Activated CD8-positive, alpha-beta T cell treated with anti-CD3 and anti-CD28 coated beads for 36 hours (primary cell): ENCODE measurements at regions not wholly inside any gene's neighbourhood (a gene's known extent, or its start where the extent isn't known, plus 50 kb on each side); places are given as distances from the start of the nearest gene placed in this dataset.

Experiments
- ATAC-seq: fragments of 200-7000 bp; cut with Tn5 transposase; one replicate; pipeline ENCODE4 v1.10.0; 2021; ENCODE audit warnings: mild to moderate bottlenecking, moderate library complexity
- CTCF ChIA-PET: fragments of 350-600 bp; sonication (Branson Sonifier 250); formaldehyde crosslinking; loops from one replicate; lab custom pipeline; 2021; ENCODE audit warnings: antibody characterized with exemption; lab: Charles Lee
- POLR2A ChIA-PET: fragments of 350-600 bp; sonication (Branson Sonifier 250); formaldehyde crosslinking; loops from one replicate; lab custom pipeline; 2021; ENCODE audit warnings: antibody characterized with exemption; lab: Charles Lee
- DNase-seq: peaks from one replicate; pipeline ENCODE4 v3.0.0-alpha.2; 2020
- H3K27ac Mint-ChIP-seq: one replicate; pipeline ENCODE4 v1.8.0; 2021; ENCODE audit warnings: mild to moderate bottlenecking, mixed read lengths
- H3K27me3 Mint-ChIP-seq: one replicate; pipeline ENCODE4 v1.8.0; 2021; ENCODE audit warnings: mixed read lengths
- H3K36me3 Mint-ChIP-seq: one replicate; pipeline ENCODE4 v1.8.0; 2021; ENCODE audit warnings: low read depth, mixed read lengths
- H3K4me1 Mint-ChIP-seq: one replicate; pipeline ENCODE4 v1.8.0; 2021; ENCODE audit warnings: low read depth, mixed read lengths
- H3K4me3 Mint-ChIP-seq: one replicate; pipeline ENCODE4 v1.8.0; 2021; ENCODE audit warnings: mild to moderate bottlenecking, moderate library complexity, mixed read lengths
- H3K9me3 Mint-ChIP-seq: one replicate; pipeline ENCODE4 v1.8.0; 2021; ENCODE audit warnings: mixed read lengths
- CTCF ChIP-seq: fragments of 200-600 bp; IDR thresholded peaks from one replicate; pipeline ENCODE4 v1.8.0; 2022; ENCODE audit warnings: antibody characterized with exemption, mild to moderate bottlenecking
- intact Hi-C: fragments of 100-400 bp; cut with micrococcal nuclease; formaldehyde crosslinking; loops from one replicate; pipeline ENCODE4 v1.10.0; 2022

DNA sequence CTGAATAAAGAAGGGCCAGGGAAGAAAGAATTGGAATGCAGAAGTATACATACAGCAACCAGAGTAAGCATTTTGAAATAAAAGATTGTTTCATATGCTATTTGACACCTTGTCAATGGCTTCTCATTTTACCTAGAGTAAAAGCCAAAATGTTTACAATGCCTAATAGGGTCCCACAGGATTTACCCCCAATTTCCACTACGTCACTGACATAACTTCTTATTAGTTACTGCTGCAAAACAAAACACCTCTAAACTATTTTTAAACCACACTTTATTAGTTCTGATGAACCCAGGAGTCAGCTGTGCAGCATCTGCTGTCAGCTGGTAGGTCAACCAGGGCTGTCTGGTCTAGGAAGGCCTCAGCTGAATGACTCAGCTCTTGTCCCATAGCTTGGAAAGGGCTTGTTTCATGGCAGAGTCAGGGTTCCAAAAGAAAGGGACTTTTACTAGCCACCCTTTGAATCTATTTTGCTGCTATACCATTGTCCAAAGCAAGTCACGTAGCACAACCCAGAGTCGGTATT lies 945.1 kb downstream of the EPHA3 start:
- Mint-ChIP-seq H3K9me3 (peaks cover 3% of the 10 kb centered on the region), H3K27me3 (no peaks in the 10 kb centered on the region), H3K36me3 (no peaks in the 10 kb centered on the region), H3K4me1 (no peaks in the 10 kb centered on the region), H3K27ac (no peak overlapping the region), H3K4me3 (no peak overlapping the region)
- no peak for TF ChIP-seq CTCF
- ATAC-seq (no peak), DNase-seq (no peak)
- CTCF ChIA-PET, result no interaction called here
- intact Hi-C loops, result no loop called here
- POLR2A ChIA-PET, result interaction anchor here (0.6 kb wide), 1 partner anchor 867 kb away, joined by 3 read pairs; no protein-coding TSS in a partner anchor

DNA sequence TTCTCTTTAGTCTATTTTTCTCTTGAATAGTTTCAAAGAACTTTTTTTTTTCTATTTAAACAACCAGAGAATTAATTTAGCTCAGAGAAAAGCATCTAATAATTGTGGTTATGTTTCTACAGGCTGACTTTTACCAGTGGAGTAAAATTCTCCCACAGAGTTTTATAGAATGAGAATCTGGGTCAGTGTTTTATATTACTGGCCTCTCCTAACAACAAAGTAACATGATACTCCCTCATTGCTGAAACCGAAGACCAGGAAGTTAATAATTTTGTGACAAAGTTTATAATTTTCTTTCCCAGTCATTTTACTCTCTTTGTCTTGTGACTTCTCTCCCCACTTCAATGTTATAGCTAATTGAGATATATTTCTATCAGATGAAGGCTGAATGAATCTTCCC lies 946.9 kb downstream of the EPHA3 start:
- no peak overlapping the region for H3K27ac Mint-ChIP-seq
- ChIA-PET POLR2A (no interaction called here), CTCF (no interaction called here)
- ATAC-seq (no peak), DNase-seq (no peak)
- no peak for TF ChIP-seq CTCF
- intact Hi-C loops, result no loop called here
- H3K4me3 Mint-ChIP-seq, result no peak overlapping the region
- H3K9me3 Mint-ChIP-seq, result peaks cover 3% of the 10 kb centered on the region
- no peaks in the 10 kb centered on the region for H3K36me3 Mint-ChIP-seq
- no peaks in the 10 kb centered on the region for H3K27me3 Mint-ChIP-seq
- no peaks in the 10 kb centered on the region for H3K4me1 Mint-ChIP-seq

DNA sequence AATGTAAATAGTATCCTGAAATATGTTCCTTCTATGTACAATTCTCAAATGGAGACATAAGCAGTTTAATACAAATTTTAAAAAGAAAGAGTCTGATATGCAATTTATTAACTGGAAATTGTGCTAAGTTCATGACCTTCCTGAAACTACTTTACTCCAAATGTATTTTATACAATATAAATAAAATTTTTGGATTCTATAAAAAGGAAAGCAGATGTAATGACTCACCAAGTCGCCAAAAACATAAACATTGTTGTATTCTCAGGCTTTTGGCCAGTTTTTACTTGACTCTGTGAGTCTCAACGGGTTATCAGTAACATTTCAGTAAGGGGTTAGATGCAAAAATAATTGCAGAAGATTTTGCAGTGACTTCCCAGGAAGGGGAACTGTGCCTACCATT lies 948.2 kb downstream of the EPHA3 start:
- no peak for TF ChIP-seq CTCF
- H3K27me3 Mint-ChIP-seq, result no peaks in the 10 kb centered on the region

GRCh38 chr3:90056281-90057032 lies 949.0 kb downstream of the EPHA3 start:
- ChIA-PET POLR2A (no interaction called here), CTCF (no interaction called here)
- no peaks in the 10 kb centered on the region for H3K4me1 Mint-ChIP-seq
- no peak for ATAC-seq
- no peaks in the 10 kb centered on the region for H3K27me3 Mint-ChIP-seq
- DNase-seq, result no peak
- intact Hi-C loops, result no loop called here
- no peak overlapping the region for H3K27ac Mint-ChIP-seq
- peaks cover 8% of the 10 kb centered on the region for H3K9me3 Mint-ChIP-seq
- TF ChIP-seq CTCF, result no peak
- no peak overlapping the region for H3K4me3 Mint-ChIP-seq
- H3K36me3 Mint-ChIP-seq, result no peaks in the 10 kb centered on the region

More for the DNA sequence above, 948.2 kb downstream of the EPHA3 start:
- ChIA-PET CTCF (no interaction called here), POLR2A (no interaction called here)
- no peak overlapping the region for H3K4me3 Mint-ChIP-seq
- no peaks in the 10 kb centered on the region for H3K4me1 Mint-ChIP-seq
- no peak for ATAC-seq
- intact Hi-C loops, result no loop called here
- no peaks in the 10 kb centered on the region for H3K36me3 Mint-ChIP-seq
- H3K9me3 Mint-ChIP-seq, result peaks cover 5% of the 10 kb centered on the region
- no peak for DNase-seq
- H3K27ac Mint-ChIP-seq, result no peak overlapping the region

DNA sequence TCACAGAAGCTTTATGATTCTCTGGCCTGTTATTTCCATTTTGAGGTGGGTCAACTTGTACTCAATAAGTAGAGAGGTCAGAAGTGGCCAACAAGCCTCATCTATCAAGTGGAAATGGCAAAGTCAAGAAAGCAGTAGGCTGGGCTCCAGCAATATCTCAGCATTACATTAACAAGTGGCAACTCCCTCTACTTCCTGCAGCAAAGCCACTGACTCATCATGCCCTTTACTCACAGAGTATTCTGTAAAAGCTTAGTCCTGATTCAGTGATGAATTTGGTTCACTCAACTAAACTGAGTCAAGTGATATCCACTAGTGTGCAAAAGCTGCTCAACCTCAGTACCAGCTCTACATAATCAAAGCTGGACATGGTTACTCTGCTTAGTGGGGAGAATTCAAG lies 954.6 kb downstream of the EPHA3 start:
- CTCF ChIA-PET, result no interaction called here
- no peak for DNase-seq
- no peaks in the 10 kb centered on the region for H3K27me3 Mint-ChIP-seq
- no peak overlapping the region for H3K4me3 Mint-ChIP-seq
- no peak overlapping the region for H3K27ac Mint-ChIP-seq
- peaks cover 5% of the 10 kb centered on the region for H3K9me3 Mint-ChIP-seq
- no peaks in the 10 kb centered on the region for H3K4me1 Mint-ChIP-seq
- no peak for ATAC-seq
- intact Hi-C loops, result no loop called here
- no peaks in the 10 kb centered on the region for H3K36me3 Mint-ChIP-seq
- POLR2A ChIA-PET, result no interaction called here
- TF ChIP-seq CTCF, result no peak
